ENCODE measurements at regions not wholly inside any gene's neighbourhood (a gene's known extent, or its start where the extent isn't known, plus 50 kb on each side); places are given as distances from the start of the nearest gene placed in this dataset.

DNA sequence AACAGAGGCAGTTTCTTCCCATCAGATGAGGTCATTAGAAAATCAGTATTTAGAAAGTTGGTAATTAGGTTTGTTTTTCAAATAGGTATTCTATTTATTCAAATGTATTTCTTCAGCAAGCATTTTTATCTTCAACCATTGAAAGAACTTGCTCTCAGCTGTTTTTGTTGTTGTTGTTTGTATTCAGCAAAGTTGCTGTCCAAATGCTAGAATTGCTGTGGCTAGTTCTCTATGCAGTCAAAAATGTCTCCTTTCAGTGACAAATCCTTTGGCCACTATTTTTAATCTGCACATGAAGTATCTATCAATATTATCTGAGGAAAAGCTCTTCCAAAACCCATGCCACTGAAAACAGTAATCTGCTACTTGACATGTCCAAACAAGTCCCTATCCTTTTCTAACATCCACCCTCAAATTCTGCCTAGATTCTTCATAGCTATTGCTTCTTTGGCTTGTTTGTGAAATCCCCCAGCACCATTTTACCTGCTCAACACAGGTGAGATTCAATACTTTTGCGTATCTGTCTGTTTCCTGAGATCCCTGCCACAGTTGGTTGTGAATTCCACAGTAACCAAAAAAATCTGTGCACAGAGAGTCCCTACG, 1005.4 kb downstream of the GRIK2 start:
- no peak for TF ChIP-seq CTCF (IDR thresholded peaks at IDR 0.05; ENCODE audit: extremely low read depth, missing control alignments)

GRCh38 chr6:102390541-102390940, 997.0 kb downstream of the GRIK2 start:
- no peak for TF ChIP-seq CTCF (IDR thresholded peaks at IDR 0.05; ENCODE audit: extremely low read depth, missing control alignments)
- no peak for DNase-seq (ENCODE audit: low spot score)

More for the DNA sequence above, 1005.4 kb downstream of the GRIK2 start:
- no peak for DNase-seq (ENCODE audit: low spot score)

- no peak for TF ChIP-seq CTCF (IDR thresholded peaks at IDR 0.05; ENCODE audit: extremely low read depth, missing control alignments)
- DNase-seq (ENCODE audit: low spot score) = no peak
These were observed 996.5 kb downstream of the GRIK2 start for GRCh38 chr6:102389994-102390393.

DNA sequence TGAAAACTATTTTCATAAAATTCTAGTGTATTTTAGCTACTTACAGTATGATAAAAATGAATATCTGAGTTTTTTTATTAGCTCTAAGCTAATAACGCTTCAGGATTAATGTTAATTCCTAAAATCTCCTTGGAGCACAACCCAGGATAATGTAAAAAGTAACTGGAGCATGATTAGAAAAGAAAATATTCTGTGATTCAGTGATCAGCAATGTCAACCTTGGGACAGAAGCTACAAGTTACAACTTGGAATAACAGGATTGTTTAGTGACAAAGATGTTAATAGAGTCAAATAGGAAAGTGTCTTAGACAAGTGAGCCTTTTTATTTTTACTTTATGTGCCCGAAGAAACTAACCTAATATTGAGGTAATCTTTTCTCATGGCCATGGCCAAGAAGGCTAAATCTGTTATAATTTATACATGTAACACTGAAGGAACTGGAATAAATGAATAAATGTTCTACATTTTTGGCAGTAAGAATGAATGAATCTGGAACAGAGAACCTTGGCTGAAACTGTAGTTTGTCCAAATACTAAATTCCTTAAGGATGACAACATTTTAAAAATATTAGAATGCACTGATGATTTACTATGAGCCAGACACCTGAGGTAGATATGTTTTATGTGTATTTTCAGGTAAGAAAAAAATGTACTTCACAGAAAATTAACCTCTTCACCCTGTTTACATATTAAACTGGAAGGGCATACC, 994.0 kb downstream of the GRIK2 start:
- DNase-seq (ENCODE audit: low spot score) = no peak
- TF ChIP-seq CTCF (IDR thresholded peaks at IDR 0.05; ENCODE audit: extremely low read depth, missing control alignments) = no peak

- no peak for DNase-seq (ENCODE audit: low spot score)
- TF ChIP-seq CTCF (IDR thresholded peaks at IDR 0.05; ENCODE audit: extremely low read depth, missing control alignments) = no peak
These were observed 987.7 kb downstream of the GRIK2 start for GRCh38 chr6:102381203-102381602.

DNA sequence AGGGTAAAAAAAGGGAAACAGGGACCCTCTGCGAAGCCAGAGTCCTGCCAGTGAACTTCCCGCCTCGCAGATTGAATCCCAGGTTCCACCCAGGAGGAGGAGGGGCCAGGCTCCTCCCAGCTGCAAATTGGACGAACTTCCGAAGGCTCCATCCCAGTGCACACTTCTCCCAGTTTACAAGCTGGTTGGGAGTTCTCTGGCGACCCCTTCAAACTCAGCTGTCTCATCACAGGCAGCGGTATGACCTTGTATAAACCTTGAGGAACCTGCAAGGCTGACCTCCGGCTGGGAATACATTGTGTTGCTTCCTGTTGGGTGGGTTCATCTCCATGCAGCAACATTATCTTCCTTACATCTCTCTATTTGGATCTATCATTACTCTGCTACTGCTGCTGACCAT, 962.7 kb downstream of the GRIK2 start:
- TF ChIP-seq CTCF (IDR thresholded peaks at IDR 0.05; ENCODE audit: extremely low read depth, missing control alignments) = no peak

DNA sequence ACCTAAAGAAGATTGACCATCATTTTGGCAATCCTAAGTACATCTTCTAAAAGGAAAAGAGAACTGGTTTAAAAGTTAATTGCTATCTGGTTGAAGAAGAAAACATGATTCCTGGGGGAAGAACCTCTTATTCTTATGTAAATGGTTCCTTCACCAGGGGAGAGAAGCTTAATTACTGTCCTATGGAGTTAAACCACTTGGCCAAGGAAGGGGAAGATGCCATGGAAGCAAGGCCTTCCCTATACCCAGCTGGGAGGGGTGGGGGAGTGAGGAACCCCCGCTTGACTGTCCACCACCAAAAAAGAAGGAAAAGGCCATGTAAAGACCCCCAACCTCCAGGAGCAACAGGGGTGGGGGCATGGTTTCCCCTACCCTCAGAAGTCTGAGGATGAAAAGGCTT, 962.1 kb downstream of the GRIK2 start:
- TF ChIP-seq CTCF (IDR thresholded peaks at IDR 0.05; ENCODE audit: extremely low read depth, missing control alignments) = no peak
- no peak for DNase-seq (ENCODE audit: low spot score)

More for the DNA sequence above, 962.7 kb downstream of the GRIK2 start:
- no peak for DNase-seq (ENCODE audit: low spot score)
